IPS-11a (cell line): ENCODE measurements at regions not wholly inside any gene's neighbourhood (a gene's known extent, or its start where the extent isn't known, plus 50 kb on each side); places are given as distances from the start of the nearest gene placed in this dataset.

Experiments used
- H3K4me3 ChIP-seq: one replicate; pipeline ENCODE4 v1.5.1; 2013; ENCODE audit warnings: low read depth, low read length, control low read depth

DNA sequence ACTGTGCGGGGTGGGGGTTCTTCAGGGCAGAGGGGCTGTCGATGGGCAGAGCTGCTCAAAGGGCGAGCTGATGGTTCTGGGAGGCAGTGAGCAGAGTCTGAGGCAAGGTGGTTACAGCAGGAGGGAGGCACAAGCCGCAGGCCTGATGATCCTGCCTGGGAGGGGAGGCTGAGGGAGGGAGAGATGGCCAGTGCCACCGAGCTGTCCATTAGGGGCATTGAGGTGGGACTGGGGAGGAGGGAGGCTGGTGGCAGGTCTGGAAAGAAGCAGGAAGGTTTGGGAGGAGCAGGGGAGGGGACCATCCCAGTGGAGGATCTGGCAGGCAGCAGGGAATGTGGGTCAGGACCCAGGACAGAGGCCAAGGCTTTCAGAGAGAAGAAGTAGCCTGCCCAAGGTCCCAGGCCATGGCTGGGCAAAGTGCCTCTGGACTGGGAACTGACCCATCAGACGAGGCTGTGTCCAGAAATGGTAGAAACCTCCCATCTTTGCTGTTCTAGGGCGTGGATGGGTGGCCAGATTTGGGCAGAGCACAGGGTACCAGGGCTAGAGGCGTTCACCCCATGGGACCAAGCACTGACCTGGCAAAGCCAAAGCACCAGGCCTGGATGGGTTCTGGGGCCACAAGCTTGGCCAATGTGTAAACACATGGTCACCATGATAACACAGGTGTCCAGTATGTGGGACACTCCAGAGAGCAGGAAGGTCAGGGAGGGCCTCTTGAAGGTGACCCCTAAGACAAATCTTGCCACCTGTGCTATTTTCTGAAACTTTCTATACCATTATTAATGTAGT, 55.5 kb downstream of the INHBB start:
- H3K4me3 ChIP-seq, result no peak overlapping the region

DNA sequence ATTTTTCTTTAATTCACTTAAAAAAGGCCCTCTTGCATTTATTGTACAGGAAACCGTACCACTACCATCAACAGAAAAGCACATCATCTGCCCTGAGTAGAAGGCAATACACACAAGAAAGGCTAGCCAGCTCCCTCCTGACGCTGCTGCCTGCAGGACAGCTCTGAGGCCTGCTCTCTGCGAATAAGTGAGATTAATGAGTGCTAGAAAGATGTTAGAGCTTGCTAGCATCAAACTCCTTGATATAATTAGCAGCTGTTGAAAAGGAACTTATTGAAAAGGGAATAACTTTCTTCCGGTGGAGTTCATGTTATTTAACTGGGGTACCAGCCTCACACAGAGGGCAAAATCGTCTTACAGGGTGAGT, 56.1 kb downstream of the INHBB start:
- no peak overlapping the region for H3K4me3 ChIP-seq

DNA sequence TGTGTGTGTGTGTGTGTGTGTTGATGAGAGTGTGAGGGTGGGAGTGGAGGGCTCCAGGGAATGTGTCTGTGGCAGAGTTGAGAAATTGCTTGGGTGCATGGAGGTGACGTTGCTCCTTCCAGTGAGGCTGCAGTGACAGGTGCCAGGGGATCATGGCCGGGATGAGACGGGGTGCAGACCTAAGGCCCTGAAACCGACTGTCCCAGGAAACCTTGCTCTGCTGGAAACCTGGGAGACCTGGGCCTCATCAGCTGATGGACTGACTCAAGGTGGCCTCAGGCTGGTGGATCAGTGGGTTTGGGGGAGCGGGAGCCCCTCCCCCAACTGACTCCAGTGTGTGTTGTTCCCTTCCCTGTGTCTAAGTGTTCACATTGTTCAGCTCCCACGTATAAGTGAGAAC, 56.6 kb downstream of the INHBB start:
- no peak overlapping the region for H3K4me3 ChIP-seq

DNA sequence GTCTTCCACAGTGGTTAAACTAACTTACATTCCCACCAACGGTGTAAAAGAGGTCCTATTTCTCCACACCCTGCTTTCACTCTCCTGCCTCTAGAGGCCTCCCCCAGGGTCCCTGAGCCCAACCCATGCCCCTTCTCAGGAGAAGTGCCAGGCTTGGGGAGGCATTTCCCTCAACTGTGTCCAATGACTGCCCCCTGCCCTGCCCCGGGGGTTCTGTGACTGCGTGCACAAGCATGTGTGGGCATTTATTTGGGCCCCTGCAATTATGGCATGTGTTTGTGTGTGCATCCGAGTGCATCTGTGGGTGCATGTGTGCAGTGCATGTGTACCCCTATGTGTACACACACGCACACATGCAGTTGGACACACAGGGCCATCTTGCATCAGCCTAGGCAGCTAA, 57.3 kb downstream of the INHBB start:
- no peak overlapping the region for H3K4me3 ChIP-seq

DNA sequence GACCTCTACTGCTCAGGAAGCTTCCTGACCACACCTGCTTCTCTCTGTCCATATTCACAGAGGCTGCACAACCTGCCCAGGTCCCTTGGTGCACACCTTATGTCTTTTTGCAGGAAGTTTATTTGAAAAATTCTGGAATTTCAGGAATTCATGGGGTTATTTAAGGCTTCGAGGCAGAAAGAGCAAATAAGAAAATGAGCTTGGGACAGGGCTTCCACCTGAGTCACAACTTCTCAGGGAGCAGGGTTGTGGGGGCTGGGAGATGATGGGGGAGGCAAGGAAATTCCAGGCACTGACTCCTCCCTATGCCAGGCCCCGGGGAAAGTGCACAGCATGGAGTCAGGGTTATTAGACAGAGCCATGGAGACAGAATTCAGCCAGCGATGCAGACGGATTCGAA, 57.7 kb downstream of the INHBB start:
- no peak overlapping the region for H3K4me3 ChIP-seq

DNA sequence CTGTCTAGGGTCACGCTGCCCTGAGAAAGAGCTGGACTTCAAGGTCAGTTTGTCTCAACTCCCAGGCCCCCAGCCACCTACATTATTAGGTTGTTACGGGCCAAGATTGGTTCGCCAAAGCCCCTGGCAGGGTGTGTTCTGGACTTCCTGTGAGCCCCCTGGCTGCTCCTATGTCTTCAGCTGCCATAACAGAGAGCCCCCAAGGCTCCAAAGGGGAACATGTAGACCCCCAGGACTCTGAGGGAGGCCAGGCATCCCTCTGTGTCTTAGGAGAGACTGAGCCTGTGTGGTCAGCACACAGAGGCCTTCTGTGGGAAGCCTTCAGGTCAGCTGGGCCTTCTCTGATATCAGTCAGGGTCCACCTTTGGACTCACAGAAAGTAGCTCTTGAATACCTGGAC, 58.3 kb downstream of the INHBB start:
- H3K4me3 ChIP-seq, result no peak overlapping the region

DNA sequence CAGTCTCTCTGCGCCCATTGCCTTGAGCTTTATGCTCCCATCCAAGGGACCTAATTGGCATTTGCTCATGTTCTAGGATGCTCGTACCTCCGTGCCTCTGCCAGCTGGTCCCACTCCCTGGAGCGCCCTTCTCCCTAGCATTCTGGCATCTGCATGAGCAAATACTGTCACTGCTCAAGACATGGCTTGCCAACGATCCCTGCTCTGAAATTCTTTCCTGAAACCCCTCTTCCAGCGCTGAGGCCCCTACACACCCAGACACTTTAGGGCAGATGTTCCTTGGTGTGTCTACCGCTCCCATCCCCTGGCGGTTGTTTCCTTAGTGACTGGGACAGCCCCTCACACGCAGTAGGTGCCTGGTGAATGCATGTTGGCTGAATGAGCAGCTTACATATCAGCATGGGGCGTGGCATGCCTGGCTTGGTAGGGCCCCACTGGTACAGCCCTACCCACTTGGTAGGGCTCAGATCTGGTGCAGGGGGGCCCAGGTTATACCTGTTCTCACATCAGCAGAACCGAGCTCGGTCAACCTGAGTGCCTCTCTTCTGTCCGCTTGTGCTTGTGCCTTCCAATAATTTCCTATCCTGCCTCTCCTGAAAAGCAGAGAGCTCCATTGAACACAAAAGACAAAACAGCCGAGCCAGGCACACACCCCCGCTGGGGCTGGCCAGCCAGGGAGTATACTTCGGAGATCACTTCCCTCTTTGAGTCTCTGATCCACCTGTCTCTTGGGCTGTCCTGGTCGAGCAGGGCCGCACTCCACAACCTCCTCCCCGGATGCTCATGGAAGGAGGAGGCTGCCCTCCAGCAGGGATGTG, 59.2 kb downstream of the INHBB start:
- no peak overlapping the region for H3K4me3 ChIP-seq

DNA sequence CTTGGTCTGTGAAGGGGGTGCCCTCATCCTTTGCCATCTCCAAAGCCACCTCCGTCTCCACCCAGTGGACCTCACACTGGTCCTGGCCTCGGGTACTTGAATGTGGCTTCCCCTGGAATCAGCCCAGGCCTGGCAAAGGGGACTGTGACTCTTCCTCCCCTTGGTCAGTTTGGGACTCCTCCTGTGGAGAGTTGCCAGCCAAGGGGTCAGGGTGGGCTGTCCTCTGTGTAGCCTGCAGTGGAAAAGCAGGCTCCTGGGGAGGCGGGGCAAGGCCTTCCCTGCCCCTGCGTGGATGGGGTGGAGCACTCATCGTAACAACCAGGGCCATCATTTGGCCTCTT, 59.8 kb downstream of the INHBB start:
- H3K4me3 ChIP-seq, result no peak overlapping the region

DNA sequence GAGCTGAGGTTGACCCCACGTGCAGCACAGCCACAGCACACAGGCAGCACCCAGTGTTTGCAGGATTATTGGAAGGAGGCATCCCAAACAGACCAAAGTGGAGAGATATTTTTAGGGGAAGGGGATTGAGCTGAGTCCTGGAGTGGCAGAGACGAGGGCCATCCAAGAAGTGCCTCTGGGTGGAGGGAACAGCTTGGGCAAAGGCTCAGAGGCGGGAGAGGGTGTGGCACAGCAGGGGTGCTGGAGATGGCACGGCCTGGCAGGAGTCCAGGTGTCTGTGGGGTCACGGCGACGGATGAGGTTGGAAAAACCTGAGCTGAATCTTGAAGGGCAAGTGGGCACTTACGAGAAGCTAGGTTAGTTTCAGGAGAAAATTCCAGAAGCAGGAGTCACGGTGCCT, 60.6 kb downstream of the INHBB start:
- H3K4me3 ChIP-seq, result no peak overlapping the region

DNA sequence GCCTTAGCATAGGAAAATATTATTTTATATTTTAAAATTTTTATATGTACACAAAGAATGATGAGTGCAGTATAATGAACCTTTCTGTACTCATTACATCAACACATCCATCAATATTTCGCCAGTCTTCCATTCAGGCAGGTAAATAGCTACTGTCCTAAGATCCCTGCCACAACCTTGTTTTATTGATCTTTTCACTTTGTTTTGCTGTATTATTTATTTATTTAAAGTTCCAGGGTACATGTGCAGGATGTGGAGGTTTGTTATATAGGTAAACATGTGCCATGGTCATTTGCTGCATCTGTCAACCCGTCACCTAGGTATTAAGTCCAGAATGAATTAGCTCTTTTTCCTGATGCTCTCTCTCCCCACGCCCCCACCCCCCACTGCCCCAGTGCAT, 64.6 kb downstream of the INHBB start:
- no peak overlapping the region for H3K4me3 ChIP-seq

DNA sequence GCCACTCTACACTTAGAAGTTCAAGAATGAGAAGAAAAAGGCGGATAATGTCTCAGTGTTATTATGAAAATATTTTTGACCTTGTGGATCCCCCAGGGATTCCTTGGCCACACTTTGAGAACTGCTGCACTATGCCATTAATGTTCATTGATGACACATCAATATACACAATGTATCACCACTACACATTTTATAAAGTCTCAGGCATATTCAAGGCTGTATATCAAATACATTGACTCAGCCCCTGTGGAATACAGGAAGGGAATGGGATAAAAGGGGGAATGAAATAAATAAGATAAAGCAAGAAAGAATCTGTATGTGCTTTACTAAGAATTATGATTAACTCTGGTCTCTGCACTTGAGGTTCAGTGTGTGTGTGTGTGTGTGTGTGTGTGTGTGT, 69.1 kb downstream of the INHBB start:
- no peak overlapping the region for H3K4me3 ChIP-seq

DNA sequence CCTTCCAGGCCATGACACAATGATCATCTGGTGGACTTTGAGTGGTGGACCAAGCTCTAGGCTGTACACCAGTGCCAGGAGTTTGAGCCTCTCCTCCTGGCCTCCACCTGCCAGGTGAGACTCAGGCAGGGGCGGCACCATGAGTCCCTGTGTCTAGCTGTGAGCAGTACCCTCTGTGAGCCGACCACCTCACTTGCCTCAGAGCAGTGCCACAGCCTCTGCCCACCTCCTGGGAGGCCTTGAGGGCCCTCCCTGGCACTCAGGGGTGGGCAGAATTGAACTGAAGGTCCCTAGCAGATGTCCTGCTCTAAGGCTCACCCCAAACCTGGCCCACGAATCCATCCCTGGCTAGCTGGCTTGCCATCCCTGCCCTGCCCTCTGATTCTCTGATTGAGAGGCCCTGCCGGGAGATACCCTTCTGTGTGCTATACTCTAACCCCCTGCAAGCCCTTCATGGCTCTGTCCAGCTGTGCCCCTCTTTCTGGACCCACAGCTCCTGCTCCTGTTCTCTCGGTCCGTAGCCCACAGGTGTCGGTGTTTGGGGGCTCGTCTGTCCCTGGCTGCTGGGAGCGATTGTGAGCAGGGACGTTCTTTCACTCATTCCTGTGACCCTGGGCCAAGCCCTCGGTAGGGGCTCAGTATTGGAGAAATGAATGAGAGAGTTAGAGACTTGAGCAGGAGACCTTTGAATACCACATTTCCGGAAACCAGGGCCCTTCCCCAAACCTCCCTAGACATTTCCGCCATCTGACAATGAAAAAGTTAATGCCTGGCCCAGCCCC, 70.0 kb downstream of the INHBB start:
- H3K4me3 ChIP-seq, result no peak overlapping the region

DNA sequence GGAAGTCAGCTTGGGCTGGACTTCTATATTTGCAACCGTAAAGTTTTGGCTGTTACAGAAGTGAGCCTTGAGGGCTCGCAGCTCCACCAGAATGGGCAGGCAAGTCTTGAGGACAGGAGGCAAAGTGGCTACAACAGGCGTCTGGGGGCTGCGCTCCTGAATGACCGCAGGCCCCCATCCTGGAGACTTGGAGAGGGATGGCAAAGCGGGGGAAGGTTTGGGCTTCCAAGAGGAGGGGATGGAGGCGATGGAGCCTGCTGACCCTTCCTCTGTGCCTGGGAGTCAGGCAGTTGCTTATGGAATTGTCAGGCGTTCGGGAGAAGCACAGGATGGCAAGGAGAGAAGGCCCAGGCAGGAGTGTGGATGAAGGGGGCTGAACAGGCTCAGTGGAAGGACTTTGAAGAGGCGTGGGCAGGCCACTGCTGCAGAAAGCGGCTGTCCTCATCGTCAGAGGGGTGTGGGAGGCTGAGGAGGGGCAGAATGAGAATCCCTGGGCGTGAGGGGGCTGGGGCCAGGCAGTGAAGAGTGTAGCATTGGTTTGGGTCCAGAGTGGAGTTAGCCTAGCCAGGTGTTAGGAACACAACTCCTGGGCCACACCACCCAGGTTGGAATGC, 72.3 kb downstream of the INHBB start:
- H3K4me3 ChIP-seq, result no peak overlapping the region

DNA sequence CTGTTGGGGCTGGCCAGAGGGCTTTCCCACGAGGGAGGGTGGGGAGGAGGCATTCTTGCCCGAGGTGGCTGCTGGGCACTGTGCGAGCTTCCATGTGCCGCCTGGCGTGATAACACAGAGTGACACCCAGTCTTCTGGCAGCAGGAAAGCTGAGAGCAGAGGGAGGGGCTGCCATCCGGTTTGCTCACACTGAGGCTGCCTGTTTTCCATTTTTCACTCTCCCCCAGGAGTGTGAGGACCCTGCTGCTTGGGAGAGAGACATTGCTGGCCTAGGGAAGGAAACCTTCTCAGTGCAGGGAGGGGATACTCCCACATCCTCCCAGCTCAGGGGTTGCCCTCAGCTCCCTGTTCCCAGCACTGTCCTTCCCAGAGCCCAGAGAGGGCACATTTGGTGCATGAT, 73.1 kb downstream of the INHBB start:
- H3K4me3 ChIP-seq, result no peak overlapping the region

DNA sequence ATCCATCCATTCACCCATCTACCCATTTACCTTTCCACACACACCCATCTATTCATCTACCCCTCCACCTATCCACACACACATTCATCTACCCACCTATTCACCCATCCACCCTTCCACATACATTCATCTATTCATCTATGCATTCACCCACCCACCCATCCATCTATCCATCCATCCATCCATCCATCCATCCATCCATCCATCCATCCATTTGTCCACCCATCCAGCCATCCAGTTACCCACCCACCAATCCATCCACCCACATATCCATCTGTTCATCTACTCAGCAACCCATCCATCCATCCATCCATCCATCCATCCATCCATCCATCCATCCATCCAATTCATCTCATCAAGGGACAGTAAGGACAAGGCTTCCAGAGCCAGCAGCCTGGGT, 74.0 kb downstream of the INHBB start:
- H3K4me3 ChIP-seq, result no peak overlapping the region

DNA sequence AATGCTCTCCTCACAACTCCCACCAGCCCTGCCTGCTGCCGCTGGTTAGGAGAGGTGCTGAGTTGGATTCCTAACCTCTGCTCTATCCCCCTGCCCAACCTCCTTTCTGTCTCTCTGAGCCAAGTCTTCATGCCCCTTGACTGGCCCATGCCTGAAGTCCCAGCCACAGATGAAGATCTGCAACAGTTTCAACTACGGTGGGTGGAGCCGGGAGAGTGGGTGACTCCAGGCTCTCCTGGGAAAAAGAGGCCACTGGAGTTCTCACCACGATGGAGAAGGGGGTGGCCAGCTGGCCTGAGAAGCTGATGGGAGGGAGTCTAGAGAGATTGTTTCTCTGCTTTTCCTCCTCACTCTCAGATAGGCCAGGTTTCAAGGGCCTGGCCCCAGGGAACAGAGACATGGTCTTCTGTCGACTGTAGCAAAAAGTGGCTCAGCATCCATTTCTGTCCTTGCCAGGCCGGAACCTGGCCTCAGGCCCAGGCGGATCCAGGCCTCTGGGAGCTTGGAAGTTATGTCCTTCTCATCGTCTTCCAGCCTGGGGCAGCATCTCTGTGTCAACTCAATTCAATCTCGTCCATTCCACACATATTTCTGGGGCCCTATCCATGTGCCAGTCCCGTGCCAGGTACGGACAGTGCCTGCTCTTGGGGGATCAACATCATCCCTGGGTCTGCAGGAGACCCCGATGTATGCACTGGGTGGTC, 75.3 kb downstream of the INHBB start:
- H3K4me3 ChIP-seq, result no peak overlapping the region

DNA sequence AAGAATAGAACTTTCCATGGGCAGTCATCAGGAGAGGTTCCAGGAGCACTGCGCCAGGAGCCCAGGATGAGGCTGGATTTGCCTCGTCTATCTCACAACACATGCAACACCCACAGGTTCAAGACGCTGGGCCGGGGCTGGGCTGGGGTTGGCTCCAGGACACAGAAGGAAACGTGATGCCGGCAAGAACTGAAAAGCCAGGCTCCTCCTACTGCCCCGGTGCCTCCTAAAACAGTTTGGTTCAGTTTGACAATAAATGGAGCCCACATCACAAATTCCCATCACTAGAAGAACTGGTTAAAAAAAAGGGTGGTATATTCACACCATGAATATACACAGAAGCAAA, 75.9 kb downstream of the INHBB start:
- no peak overlapping the region for H3K4me3 ChIP-seq

DNA sequence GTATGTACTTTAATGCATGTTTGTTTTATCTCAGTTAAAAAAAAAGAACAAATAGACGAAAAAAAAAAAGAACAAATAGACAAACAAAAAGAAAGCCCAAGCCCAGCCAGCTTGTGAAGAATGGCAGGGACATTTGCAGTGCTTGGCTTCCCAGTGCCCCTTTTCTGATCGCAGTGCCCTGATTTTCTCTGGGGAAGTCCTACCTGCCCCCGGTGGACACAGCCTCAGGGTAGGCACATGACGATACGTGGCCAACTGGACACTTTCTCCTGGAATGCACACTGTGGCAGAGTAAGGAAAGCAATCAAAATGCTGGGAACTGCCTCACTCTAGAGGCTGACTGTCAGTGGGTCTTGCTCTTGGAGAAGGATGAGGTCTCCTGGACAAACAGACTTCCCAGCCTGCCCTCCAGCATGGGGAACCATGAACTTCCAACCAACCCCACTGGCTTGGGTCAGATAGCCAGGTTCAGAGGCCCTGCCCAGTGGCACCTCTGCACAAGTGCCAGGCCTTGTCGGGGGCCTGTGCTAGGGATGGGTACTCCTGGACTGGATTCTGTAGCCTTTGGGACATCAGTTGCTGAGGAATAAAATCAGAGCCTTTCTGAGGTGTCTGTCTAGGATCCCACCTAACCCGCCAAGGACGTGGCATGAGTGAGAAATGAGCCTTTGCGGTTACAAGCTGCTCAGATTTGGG, 76.7 kb downstream of the INHBB start:
- no peak overlapping the region for H3K4me3 ChIP-seq

DNA sequence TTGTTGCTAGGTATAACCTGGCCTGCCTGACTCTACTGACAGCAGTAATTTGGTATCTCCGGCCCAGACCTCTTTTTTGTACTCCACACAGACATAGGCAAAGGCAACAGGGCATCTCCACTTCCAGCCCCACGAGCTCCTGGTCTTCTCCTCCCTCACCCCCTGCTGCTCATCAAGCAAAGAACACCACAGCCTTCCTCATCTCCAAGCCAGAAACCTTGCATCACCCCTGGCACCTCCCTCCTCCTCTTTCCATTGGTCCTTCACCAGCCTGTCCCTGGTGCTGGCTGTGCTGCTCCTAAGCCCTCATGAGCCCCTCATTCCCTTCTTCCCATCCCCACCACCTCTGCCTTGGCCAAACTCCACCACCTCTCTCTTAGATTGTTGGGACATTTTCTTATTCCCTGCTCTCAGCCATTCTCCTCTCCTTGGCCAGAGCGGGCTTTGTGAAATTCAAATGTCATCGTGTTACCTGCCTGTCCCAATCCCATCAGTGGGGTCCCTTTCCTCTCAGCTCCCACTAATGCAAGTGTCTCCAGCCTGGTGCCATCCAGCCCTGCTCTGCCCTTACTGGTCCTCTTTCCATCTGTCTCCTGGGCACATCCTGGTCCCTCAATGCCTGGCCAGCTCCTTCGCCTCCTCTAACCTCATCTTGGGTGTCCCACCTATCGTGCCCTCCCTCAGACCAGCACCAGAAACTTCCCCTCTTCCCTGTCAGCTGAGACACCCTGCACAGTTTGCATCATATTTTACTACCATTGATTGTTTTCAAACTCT, 77.4 kb downstream of the INHBB start:
- H3K4me3 ChIP-seq, result no peak overlapping the region
